PFSK-1 (cell line): ENCODE measurements at regions not wholly inside any gene's neighbourhood (a gene's known extent, or its start where the extent isn't known, plus 50 kb on each side); places are given as distances from the start of the nearest gene placed in this dataset.

Experiments
- TAF1 ChIP-seq: IDR thresholded peaks from 2 replicates; pipeline ENCODE4 v1.6.1; 2012; ENCODE audit warnings: low read length, control low read depth, borderline replicate concordance; ENCODE audit not compliant: insufficient read depth
- TF ChIP-seq, protein P1 (sequence below), 2 experiments: IDR thresholded peaks; 2 replicates each; pipeline versions ENCODE4 v1.6.1 to v1.8.0; 2011 to 2012; ENCODE audit warnings: low read depth in 2 of 2, low read length in 2 of 2, control low read depth in 1 of 2, inconsistent platforms in 1 of 2, mild to moderate bottlenecking in 1 of 2, moderate library complexity in 1 of 2; ENCODE audit not compliant: insufficient read depth in 1 of 2

DNA sequence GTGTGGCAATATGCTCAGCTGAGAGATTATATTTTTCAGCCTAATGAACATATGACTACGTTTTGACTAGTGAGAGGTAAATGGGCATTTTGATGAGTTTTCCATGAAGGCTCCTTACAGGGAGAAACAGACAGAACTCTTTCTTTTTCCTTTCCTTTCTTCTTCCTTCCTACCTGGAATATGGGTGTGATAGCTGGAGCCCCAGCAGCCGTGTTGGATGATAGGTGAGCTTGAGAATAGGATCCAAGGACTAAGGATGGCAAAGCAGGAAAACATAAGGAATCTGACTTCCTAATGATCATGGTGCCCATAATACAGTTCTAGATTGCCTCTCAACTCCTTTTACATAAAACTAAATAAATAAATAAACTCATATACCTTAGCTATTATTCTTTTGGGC lies 124.0 kb downstream of the MAIP1 start:
- no peak for TF ChIP-seq TAF1
- TF ChIP-seq, protein P1, sequence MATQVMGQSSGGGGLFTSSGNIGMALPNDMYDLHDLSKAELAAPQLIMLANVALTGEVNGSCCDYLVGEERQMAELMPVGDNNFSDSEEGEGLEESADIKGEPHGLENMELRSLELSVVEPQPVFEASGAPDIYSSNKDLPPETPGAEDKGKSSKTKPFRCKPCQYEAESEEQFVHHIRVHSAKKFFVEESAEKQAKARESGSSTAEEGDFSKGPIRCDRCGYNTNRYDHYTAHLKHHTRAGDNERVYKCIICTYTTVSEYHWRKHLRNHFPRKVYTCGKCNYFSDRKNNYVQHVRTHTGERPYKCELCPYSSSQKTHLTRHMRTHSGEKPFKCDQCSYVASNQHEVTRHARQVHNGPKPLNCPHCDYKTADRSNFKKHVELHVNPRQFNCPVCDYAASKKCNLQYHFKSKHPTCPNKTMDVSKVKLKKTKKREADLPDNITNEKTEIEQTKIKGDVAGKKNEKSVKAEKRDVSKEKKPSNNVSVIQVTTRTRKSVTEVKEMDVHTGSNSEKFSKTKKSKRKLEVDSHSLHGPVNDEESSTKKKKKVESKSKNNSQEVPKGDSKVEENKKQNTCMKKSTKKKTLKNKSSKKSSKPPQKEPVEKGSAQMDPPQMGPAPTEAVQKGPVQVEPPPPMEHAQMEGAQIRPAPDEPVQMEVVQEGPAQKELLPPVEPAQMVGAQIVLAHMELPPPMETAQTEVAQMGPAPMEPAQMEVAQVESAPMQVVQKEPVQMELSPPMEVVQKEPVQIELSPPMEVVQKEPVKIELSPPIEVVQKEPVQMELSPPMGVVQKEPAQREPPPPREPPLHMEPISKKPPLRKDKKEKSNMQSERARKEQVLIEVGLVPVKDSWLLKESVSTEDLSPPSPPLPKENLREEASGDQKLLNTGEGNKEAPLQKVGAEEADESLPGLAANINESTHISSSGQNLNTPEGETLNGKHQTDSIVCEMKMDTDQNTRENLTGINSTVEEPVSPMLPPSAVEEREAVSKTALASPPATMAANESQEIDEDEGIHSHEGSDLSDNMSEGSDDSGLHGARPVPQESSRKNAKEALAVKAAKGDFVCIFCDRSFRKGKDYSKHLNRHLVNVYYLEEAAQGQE (IDR thresholded peaks at IDR 0.05; ENCODE audit: insufficient read depth in 1 of 2, low read depth in 2 of 2, low read length in 2 of 2): no peak
